Anterior cingulate cortex (tissue), 58 donors: ENCODE measurements at regions not wholly inside any gene's neighbourhood (a gene's known extent, or its start where the extent isn't known, plus 50 kb on each side); places are given as distances from the start of the nearest gene placed in this dataset.
"Not testable (repeated sequence)": the region's sequence is repeated elsewhere in the genome, so short reads cannot be mapped to it uniquely, and the experiment has no call there.

Source experiments
- DNase-seq, 58 donors: peaks; one replicate each; lab custom pipeline; 2025; lab: John Stamatoyannopoulos, UW

GRCh38 chr5:57066924-57067596, 106.8 kb upstream of the GPBP1 start:
- DNase-seq, result no peak

GRCh38 chr5:57067597-57067924, 106.3 kb upstream of the GPBP1 start:
- no peak for DNase-seq

GRCh38 chr5:57069115-57069835, 104.6 kb upstream of the GPBP1 start:
- no peak for DNase-seq

- no peak for DNase-seq
Measured at GRCh38 chr5:57072218-57072892, 101.5 kb upstream of the GPBP1 start.

- DNase-seq, result no peak
Measured at GRCh38 chr5:57082441-57083067, 91.3 kb upstream of the GPBP1 start.

GRCh38 chr5:57085306-57086081, 88.4 kb upstream of the GPBP1 start:
- DNase-seq, result no peak

GRCh38 chr5:57087947-57088346, 85.9 kb upstream of the GPBP1 start:
- not testable (repeated sequence) for DNase-seq

- no peak for DNase-seq
Measured at GRCh38 chr5:57094753-57095683, 78.8 kb upstream of the GPBP1 start.

- DNase-seq, result no peak
Measured at GRCh38 chr5:57097526-57097925, 76.3 kb upstream of the GPBP1 start.

- DNase-seq, result no peak
Measured at GRCh38 chr5:57102189-57102904, 71.5 kb upstream of the GPBP1 start.

- DNase-seq, result no peak
Measured at GRCh38 chr5:57102905-57103255, 71.0 kb upstream of the GPBP1 start.

- DNase-seq, result no peak
Measured at GRCh38 chr5:57103317-57103907, 70.4 kb upstream of the GPBP1 start.

- no peak for DNase-seq
Measured at GRCh38 chr5:57106661-57107060, 67.2 kb upstream of the GPBP1 start.

- no peak for DNase-seq
Measured at GRCh38 chr5:57111993-57112392, 61.9 kb upstream of the GPBP1 start.

GRCh38 chr5:57113481-57113880, 60.4 kb upstream of the GPBP1 start:
- DNase-seq, result no peak

- no peak for DNase-seq
Measured at GRCh38 chr5:57117596-57117995, 56.3 kb upstream of the GPBP1 start.

GRCh38 chr5:57119031-57119430, 54.8 kb upstream of the GPBP1 start:
- DNase-seq, result no peak

GRCh38 chr5:57124014-57124413, 49.8 kb upstream of the GPBP1 start:
- DNase-seq, result no peak
